ENCODE measurements at regions not wholly inside any gene's neighbourhood (a gene's known extent, or its start where the extent isn't known, plus 50 kb on each side); places are given as distances from the start of the nearest gene placed in this dataset.

- Mint-ChIP-seq H3K36me3 (ENCODE audit: low read depth) (no peaks in the 10 kb centered on the region), H3K9me3 (no peaks in the 10 kb centered on the region), H3K4me1 (no peaks in the 10 kb centered on the region), H3K4me3 (no peak overlapping the region), H3K27ac (no peak overlapping the region), H3K27me3 (peaks cover 42% of the 10 kb centered on the region)
- intact Hi-C loops (cut with micrococcal nuclease) = no loop called here
- DNase-seq = no peak
These were observed 100.6 kb upstream of the AFDN start for GRCh38 chr6:167726043-167726621.

GRCh38 chr6:167730441-167730840 lies 96.3 kb upstream of the AFDN start:
- no peaks in the 10 kb centered on the region for H3K4me1 Mint-ChIP-seq
- H3K27me3 Mint-ChIP-seq = peaks cover 32% of the 10 kb centered on the region
- intact Hi-C loops (cut with micrococcal nuclease) = no loop called here
- H3K9me3 Mint-ChIP-seq = no peaks in the 10 kb centered on the region
- no peak overlapping the region for H3K27ac Mint-ChIP-seq
- no peaks in the 10 kb centered on the region for H3K36me3 Mint-ChIP-seq (ENCODE audit: low read depth)
- DNase-seq = no peak
- H3K4me3 Mint-ChIP-seq = no peak overlapping the region

- no peak for DNase-seq
- Mint-ChIP-seq H3K4me3 (no peak overlapping the region), H3K9me3 (no peaks in the 10 kb centered on the region), H3K36me3 (ENCODE audit: low read depth) (no peaks in the 10 kb centered on the region), H3K27me3 (peaks cover 28% of the 10 kb centered on the region), H3K4me1 (no peaks in the 10 kb centered on the region), H3K27ac (no peak overlapping the region)
- intact Hi-C loops (cut with micrococcal nuclease) = no loop called here
These were observed 95.5 kb upstream of the AFDN start for GRCh38 chr6:167731216-167731615.

GRCh38 chr6:167731731-167732422 lies 94.8 kb upstream of the AFDN start:
- no peaks in the 10 kb centered on the region for H3K36me3 Mint-ChIP-seq (ENCODE audit: low read depth)
- no peak for DNase-seq
- intact Hi-C loops (cut with micrococcal nuclease) = no loop called here
- peaks cover 23% of the 10 kb centered on the region for H3K27me3 Mint-ChIP-seq
- H3K9me3 Mint-ChIP-seq = no peaks in the 10 kb centered on the region
- no peak overlapping the region for H3K4me3 Mint-ChIP-seq
- no peaks in the 10 kb centered on the region for H3K4me1 Mint-ChIP-seq
- no peak overlapping the region for H3K27ac Mint-ChIP-seq

GRCh38 chr6:167733740-167734661 lies 92.7 kb upstream of the AFDN start:
- H3K27ac Mint-ChIP-seq = no peak overlapping the region
- H3K9me3 Mint-ChIP-seq = no peaks in the 10 kb centered on the region
- peaks cover 6% of the 10 kb centered on the region for H3K27me3 Mint-ChIP-seq
- H3K36me3 Mint-ChIP-seq (ENCODE audit: low read depth) = no peaks in the 10 kb centered on the region
- no peak overlapping the region for H3K4me3 Mint-ChIP-seq
- no peaks in the 10 kb centered on the region for H3K4me1 Mint-ChIP-seq
- no peak for DNase-seq
- intact Hi-C loops (cut with micrococcal nuclease) = no loop called here

GRCh38 chr6:167734662-167735083 lies 92.0 kb upstream of the AFDN start:
- Mint-ChIP-seq H3K36me3 (ENCODE audit: low read depth) (no peaks in the 10 kb centered on the region), H3K27ac (no peak overlapping the region), H3K9me3 (no peaks in the 10 kb centered on the region), H3K27me3 (peaks cover 7% of the 10 kb centered on the region), H3K4me1 (no peaks in the 10 kb centered on the region), H3K4me3 (no peak overlapping the region)
- DNase-seq = no peak
- intact Hi-C loops (cut with micrococcal nuclease) = no loop called here

GRCh38 chr6:167735084-167735950 lies 91.4 kb upstream of the AFDN start:
- DNase-seq = no peak
- H3K27me3 Mint-ChIP-seq = peaks cover 7% of the 10 kb centered on the region
- no peaks in the 10 kb centered on the region for H3K36me3 Mint-ChIP-seq (ENCODE audit: low read depth)
- no peaks in the 10 kb centered on the region for H3K9me3 Mint-ChIP-seq
- no peak overlapping the region for H3K4me3 Mint-ChIP-seq
- no peak overlapping the region for H3K27ac Mint-ChIP-seq
- intact Hi-C loops (cut with micrococcal nuclease) = no loop called here
- no peaks in the 10 kb centered on the region for H3K4me1 Mint-ChIP-seq

- Mint-ChIP-seq H3K27me3 (peaks cover 7% of the 10 kb centered on the region), H3K27ac (no peak overlapping the region), H3K36me3 (ENCODE audit: low read depth) (no peaks in the 10 kb centered on the region), H3K9me3 (no peaks in the 10 kb centered on the region), H3K4me3 (no peak overlapping the region), H3K4me1 (no peaks in the 10 kb centered on the region)
- no peak for DNase-seq
- intact Hi-C loops (cut with micrococcal nuclease) = no loop called here
These were observed 90.8 kb upstream of the AFDN start for GRCh38 chr6:167735951-167736288.

GRCh38 chr6:167736486-167737204 lies 90.1 kb upstream of the AFDN start:
- Mint-ChIP-seq H3K4me3 (no peak overlapping the region), H3K4me1 (no peaks in the 10 kb centered on the region), H3K27ac (no peak overlapping the region), H3K27me3 (peaks cover 8% of the 10 kb centered on the region), H3K36me3 (ENCODE audit: low read depth) (no peaks in the 10 kb centered on the region), H3K9me3 (no peaks in the 10 kb centered on the region)
- intact Hi-C loops (cut with micrococcal nuclease) = no loop called here
- DNase-seq = no peak

GRCh38 chr6:167737205-167737830 lies 89.4 kb upstream of the AFDN start:
- H3K27ac Mint-ChIP-seq = no peak overlapping the region
- peaks cover 8% of the 10 kb centered on the region for H3K27me3 Mint-ChIP-seq
- DNase-seq = no peak
- no peaks in the 10 kb centered on the region for H3K9me3 Mint-ChIP-seq
- no peaks in the 10 kb centered on the region for H3K4me1 Mint-ChIP-seq
- no peak overlapping the region for H3K4me3 Mint-ChIP-seq
- intact Hi-C loops (cut with micrococcal nuclease) = no loop called here
- no peaks in the 10 kb centered on the region for H3K36me3 Mint-ChIP-seq (ENCODE audit: low read depth)

- DNase-seq = no peak
These were observed 88.3 kb upstream of the AFDN start for GRCh38 chr6:167738386-167738785.

GRCh38 chr6:167739721-167740475 lies 86.8 kb upstream of the AFDN start:
- Mint-ChIP-seq H3K27me3 (peaks cover 10% of the 10 kb centered on the region), H3K9me3 (no peaks in the 10 kb centered on the region), H3K4me1 (no peaks in the 10 kb centered on the region), H3K27ac (no peak overlapping the region), H3K4me3 (no peak overlapping the region), H3K36me3 (ENCODE audit: low read depth) (no peaks in the 10 kb centered on the region)
- DNase-seq = no peak
- intact Hi-C loops (cut with micrococcal nuclease) = no loop called here

More at GRCh38 chr6:167738386-167738785, 88.3 kb upstream of the AFDN start:
- intact Hi-C loops (cut with micrococcal nuclease) = no loop called here
- H3K27ac Mint-ChIP-seq = no peak overlapping the region
- no peaks in the 10 kb centered on the region for H3K36me3 Mint-ChIP-seq (ENCODE audit: low read depth)
- no peak overlapping the region for H3K4me3 Mint-ChIP-seq
- H3K4me1 Mint-ChIP-seq = no peaks in the 10 kb centered on the region
- peaks cover 13% of the 10 kb centered on the region for H3K27me3 Mint-ChIP-seq
- H3K9me3 Mint-ChIP-seq = no peaks in the 10 kb centered on the region

Data from activated CD4-positive, alpha-beta T cell treated with anti-CD3 and anti-CD28 coated beads, Interleukin-2, amount 10 ng/mL, durations not matched to agents 24 days and 14 days (primary cell).